Fibroblast of skin of right biceps (primary cell): ENCODE measurements at regions not wholly inside any gene's neighbourhood (a gene's known extent, or its start where the extent isn't known, plus 50 kb on each side); places are given as distances from the start of the nearest gene placed in this dataset.
A peak's percentile ranks its signal among the peaks of the same experiment; 100 is the strongest.
"Not testable (repeated sequence)": the region's sequence is repeated elsewhere in the genome, so short reads cannot be mapped to it uniquely, and the experiment has no call there.

Experiments
- DNase-seq: peaks from one replicate; pipeline ENCODE4 v3.0.0-alpha.2; 2013

DNA sequence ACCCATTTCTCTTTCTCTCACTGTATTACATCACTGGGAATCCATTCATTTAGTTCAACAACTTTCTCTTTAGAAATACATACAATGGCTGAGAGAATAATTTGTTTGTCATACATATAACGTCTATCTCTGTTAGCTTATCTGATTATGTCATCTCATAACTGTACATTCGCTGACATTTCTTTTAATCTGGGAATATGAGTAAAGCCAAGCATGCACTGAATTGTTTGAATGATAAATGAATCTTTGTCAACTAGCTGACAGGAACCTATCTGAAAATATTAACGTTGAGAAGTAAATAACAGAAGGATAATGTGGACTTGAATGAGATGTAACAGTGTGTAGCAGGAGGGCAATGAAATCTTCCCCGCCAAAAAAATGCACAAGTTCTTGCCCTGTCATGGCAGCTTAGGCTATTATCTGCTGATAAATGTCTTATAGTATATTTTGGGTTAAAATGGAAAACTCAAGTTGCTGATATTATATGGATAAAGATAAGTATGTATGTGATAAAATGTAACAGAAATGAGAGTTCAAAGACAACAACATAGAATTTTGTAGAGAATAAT lies 581.2 kb upstream of the ADGRB3 start:
- DNase-seq = no peak

- no peak for DNase-seq
Observed at GRCh38 chr6:68052234-68052633, 582.8 kb upstream of the ADGRB3 start.

DNA sequence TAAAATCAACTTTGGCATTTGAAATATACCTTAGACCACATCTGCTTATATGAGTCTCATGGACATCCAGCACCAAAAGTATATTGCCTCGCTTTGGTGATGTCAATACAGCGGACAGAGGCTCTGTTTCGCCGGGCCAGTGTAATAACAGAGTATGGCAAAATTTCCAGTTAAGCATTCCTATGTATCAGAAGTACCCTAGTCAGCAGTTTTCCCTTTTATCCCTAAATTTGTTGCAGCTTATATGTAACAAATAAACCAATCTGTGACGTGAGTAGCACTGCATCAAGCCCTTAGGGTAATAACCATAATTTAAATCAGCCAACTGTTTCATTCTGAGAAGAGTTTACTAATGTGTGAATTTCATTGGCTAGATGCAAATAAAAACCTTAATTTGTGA lies 585.5 kb upstream of the ADGRB3 start:
- DNase-seq = no peak

DNA sequence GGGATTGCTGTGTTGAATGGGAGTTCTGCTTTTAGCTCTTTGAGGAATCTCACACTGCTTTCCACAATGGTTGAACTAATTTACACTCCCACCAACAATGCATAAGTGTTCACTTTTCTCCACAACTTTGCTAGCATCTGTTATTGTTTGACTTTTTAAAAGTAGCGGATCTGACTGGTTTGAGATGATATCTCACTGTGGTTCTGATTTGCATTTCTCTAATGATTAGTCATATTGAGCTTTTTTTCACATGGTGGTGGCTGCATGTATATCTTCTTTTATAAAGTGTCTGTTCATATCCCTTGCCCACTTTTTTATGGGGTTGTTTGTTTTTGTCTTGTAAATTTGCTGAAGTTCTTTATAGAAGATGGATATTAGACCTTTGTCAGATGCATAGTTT lies 588.3 kb upstream of the ADGRB3 start:
- no peak for DNase-seq

DNA sequence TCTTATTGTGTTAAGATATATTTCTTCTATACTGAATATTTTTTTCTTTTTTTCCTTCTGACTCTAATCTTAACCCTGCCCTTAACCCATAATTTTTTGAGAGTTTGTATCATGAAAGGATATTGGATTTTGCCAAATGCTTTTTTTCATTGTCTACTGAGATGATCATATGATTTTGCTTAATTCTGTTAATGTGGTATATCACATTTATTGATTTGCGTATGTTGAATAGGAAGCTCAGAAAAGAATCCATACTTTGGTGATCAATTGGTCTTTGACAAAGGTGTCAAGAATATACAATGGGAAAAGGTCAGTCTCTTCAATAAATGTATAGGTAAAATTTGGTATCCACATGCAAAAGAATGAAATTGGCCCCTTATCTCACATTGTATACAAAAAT lies 588.8 kb upstream of the ADGRB3 start:
- no peak for DNase-seq

DNA sequence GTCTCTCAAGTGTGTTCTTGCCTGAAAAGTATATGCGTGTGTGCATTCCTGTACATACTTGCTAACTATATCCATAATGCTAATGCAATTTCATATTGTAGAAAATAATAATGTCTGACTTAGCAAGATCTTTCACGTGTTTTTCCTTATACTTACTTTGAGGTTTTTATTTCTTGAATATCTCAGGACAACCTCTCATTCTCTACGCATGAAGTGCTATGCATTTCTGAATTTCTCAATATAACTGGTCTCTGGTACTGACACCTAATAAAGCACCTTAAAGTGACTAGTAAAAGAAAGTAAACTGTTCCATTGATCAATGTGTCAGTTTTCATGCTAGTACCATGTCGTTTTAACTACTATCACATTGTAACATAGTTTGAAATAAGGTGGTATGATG lies 589.9 kb upstream of the ADGRB3 start:
- no peak for DNase-seq

DNA sequence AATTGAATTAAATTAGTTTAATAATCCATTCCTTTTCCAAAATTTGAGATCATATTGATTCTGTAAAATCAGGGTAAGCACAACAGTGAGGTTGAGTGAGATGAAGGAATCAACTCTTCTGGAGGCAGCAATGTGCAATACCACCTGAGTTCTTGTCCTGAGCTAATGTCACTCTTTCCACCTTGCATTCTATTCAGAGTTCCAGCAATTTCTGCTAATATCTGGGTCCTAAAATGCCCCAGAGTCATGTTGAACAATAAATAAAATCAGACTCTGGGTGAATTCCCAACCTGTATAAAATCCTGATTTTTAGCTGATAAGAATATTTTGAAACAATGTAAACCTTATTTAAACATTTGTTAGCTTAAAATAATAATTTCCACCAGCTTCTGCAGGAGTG lies 590.8 kb upstream of the ADGRB3 start:
- DNase-seq = no peak

GRCh38 chr6:68043122-68043398 lies 592.0 kb upstream of the ADGRB3 start:
- no peak for DNase-seq

DNA sequence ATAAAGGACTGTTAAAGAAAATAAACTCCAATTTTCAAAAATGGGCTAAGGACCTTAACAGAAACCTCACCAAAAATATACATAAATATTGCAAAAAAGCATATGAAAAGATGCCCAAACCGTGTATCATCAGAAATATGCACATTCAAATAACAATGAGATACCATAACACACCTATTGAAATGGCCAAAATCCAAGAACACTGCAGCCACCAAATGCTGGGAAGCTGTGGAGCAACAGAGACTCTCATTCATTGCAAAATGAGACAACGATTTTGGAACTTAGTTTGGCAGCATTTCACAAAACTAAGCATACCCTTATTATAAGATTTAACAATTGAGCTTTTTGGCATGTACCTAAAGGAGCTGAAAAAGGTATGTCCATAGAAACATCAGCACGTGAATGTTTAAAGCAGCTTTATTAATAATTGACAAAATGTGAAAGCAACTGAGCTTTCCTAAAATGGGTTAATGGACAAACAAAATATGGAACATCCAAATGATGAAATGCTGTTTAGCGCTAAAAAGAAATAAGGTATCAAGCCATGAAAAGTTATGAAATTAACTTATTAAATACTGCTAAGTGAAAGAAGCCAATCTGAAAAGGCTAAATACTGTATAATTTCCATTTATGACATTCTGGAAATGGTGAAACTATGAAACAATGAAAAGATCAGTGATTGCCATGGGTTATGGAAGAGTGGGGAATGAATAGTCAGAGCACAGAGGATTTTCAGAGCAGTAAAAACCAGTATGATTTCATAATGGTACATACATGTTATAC lies 592.6 kb upstream of the ADGRB3 start:
- DNase-seq = no peak

GRCh38 chr6:68040780-68041179 lies 594.3 kb upstream of the ADGRB3 start:
- no peak for DNase-seq

DNA sequence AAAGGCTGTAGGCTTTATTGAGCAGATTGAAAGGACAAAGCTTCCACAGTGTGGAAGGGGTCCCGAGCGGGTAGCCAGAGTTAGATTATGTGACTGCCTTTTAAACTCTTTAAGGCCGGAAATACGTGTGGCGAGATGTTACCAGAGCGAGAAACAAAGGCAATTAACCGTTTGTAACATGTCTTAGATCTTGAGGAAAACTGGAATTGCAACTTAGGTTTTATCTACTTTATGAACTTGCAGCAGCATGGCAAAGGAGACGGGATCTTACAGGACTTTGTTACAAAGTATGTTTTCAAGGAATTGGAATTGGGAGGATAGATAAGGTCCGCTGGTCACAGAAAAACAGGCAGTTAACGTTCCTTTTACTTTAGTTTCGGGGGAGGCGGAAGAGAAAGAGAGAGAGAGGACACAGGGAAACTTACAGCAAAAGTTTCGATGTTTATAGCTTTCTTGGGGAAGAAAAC lies 594.7 kb upstream of the ADGRB3 start:
- DNase-seq = no peak

DNA sequence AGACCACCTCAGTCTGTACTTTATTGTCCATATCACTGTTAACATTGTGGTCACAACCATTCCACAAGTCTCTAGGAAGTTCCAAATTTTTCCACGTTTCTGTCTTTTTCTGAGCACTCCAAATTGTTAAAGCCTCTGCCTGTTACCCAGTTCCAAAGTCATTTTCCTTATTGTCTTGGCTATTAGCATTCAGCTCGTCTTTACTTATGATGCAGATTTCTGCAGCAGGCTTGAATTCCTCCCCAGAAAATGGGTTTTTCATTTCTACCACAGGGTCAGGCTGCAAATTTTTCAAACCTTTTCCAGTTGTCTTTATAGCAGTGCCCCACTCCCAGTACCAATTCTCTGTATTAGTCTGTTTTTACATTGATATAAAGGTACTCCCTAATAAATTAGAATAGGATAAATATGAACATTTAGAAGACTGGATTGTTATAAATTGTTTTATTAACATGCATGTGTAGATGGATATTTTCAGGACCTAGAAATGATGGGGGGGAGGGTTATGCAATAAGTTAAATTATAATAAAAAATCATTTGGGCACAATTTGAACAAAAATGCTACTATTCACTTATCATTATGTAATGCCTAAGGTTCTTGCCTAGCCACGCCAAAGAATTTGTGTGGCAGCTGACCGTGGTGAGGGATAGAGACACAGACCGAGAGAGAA lies 595.3 kb upstream of the ADGRB3 start:
- DNase-seq = no peak

DNA sequence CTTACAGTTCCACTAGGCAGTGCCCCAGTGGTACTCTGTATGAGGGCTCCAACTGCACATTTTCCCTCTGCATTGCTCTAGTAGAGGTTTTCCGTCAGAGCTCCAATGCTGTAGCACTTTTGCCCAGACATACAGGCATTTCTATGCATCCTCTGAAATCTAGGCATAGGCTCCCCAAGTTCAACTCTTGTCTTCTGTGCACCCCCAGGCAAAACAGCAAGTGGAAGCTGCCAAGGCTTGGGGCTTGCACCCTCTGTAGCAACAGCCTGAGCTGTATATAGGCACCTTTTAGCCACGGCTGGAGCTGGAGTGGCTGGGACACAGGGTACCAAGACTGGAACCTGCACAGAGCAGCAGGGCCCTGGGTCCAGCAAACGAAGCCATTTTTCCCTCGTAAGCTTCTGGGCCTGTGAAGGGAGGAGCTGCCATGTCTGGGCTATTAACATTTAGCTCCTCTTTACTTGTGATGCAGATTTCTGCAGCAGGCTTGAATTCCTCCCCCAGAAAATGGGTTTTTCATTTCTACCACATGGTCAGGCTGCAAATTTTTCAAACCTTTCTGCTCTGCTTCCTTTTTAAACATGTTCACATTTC lies 596.2 kb upstream of the ADGRB3 start:
- no peak for DNase-seq

DNA sequence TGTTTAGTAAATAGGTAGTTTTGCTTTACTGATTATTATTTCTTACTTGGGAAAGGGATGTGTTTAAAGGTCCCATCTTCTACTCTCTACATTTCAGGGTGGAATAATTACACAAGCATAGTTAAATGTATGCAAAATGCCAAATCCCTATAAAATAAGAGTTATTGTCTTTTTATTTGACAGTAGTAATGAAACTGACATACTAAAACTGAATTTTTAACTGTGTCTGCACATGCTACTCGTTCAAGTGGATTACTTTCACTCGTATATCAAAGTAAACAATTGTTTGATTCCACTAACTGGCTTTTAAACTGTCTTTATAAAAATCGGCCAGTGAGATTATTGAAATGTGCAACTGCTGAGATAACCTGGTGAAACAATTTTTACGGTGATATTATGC lies 602.9 kb upstream of the ADGRB3 start:
- DNase-seq = no peak

DNA sequence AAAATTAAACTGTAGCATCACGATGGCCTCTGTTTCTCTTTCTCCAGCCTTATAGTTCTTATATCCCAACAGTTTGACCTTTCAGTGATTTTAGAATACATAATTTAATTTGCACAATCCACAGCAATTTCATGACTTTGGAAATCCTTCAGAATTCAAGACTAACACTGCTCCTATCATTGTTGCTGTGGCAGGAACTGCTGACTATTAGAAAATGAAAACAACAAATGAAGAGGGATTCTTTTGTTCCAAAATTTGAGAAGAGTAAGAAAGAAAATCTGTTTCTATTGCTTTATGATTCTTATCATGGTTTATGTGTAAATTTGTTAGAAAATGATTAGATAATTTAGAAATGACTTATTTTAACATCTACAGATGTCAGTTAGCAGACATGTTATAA lies 604.0 kb upstream of the ADGRB3 start:
- DNase-seq = no peak

DNA sequence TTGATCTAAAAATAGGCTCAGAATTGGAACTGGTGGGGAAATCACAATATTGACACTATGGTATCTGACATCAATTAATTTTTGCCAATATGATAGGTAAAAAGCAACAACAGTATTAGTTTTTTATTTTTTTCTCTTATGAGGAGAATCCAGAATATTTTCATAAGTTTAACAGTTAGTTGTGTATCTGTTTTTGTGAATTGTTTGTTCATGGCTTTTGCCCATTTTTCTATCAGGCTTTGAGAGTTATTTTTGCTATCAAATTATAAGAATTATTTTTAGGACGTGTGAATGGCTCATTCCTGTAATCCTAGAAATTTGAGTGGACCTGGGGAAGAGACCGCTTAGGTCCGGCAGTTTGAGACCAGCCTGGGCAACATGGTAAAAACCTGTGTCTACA lies 608.6 kb upstream of the ADGRB3 start:
- no peak for DNase-seq

- no peak for DNase-seq
Observed at GRCh38 chr6:68025764-68026163, 609.3 kb upstream of the ADGRB3 start.

DNA sequence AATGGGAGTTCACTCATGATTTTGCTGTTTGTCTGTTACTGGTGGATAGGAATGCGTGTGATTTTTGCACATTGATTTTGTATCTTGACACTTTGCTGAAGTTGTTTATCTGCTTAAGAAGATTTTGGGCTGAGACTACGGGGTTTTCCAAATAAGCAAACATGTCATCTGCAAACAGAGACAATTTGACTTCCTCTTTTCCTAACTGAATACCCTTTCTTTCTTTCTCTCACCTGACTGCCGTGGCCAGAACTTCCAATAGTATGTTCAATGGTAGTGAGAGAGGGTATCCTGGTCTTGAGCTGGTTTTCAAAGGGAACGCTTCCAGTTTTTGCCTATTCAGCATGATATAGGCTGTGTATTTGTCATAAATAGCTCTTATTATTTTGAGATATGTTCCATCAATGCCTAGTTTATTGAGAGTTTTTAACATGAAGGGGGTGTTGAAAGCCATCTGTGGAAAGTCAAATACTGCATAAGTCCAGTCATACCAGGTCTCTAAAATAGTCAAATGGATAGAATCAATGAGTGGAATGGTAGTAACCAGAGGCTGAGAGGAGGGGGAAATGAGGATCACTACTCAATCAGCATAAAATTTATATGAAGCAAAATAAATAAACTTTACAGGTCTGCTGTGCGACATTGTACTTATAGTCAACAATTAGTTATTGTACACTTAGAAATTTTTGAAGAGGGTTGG lies 610.4 kb upstream of the ADGRB3 start:
- no peak for DNase-seq

DNA sequence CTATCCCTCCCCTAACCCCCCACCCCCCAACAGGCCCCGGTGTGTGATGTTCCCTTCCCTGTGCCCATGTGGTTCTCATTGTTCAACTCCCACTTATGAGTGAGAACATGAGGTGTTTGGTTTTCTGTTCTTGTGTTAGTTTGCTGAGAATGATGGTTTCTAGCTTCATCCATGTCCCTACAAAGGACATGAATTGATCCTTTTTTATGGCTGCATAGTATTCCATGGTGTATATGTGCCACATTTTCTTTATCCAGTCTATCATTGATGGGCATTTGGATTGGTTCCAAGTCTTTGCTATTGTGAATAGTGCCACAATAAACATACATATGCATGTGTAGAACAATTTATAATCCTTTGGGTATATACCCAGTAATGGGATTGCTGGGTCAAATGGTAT lies 612.1 kb upstream of the ADGRB3 start:
- DNase-seq = not testable (repeated sequence)

DNA sequence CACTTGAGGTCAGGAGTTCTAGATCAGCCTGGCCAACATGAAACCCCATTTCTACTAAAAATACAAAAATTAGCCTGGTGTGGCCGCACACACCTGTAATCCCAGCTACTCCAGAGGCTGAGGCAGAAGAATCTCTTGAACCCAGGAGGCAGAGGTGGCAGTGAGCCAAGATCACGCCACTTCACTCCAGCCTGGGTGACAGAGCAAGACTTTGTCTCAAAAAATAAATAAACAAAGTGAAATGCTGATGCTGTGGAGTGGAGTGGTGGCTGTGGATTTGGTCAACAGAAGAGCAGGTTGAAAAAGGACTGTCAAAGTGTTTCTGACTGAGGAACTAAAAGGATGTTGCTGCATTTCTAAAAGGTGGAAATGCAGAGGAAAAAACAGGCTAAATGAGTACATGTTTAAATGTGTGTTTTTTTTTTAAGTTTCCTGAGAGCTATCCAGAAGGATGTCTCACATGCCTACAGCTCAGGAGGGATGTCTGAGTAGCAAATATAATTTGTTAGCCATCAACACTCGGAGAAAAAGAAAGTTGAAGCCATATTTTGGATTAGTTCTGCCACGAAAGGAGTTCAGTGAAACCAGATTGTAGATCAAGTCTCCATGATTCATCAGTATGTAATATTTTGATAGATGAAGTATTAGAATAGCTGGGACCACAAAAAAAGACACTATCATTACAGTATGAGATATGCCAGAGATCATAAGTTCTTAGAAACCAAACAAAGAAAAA lies 621.1 kb upstream of the ADGRB3 start:
- peak; percentile 58 for DNase-seq

DNA sequence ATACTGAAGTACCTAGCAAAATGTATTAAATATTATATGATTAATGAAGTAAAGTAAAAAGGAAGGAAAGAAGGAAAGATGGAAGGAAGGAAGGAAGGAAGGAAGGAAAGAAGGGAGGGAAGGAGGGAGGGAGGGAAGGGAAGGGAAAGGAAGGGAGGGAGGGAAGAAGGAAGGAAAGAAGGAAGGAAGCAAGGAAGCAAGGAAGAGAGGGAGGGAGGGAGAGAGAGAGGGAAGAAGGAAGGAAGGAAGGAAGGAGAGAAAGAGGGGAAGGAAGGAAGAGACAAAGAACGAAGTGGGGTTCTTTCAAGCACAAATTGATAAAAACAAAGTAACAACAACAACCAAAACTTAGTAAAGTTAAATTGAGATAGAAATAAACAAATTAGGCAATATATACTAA lies 622.3 kb upstream of the ADGRB3 start:
- DNase-seq = no peak

- DNase-seq = no peak
Observed at GRCh38 chr6:68010936-68011335, 624.1 kb upstream of the ADGRB3 start.

DNA sequence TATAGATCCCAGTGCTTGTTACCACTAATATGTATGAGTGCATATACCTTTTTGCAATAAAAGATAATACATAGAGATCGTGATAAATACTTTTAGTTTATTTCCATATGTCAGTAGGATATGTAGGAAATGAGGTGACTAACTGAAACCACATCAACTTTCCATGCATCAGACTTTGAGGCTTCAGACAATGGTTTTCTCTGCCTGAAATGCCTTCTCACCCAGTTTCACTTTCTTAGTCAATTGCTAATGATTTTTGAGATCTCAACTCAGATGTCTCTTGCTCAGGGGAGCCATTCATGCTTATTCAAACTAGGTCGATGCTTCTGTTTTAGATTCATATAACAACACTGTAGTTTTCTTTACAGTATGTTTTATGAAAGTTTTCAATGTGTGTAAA lies 626.6 kb upstream of the ADGRB3 start:
- peak; percentile 39 for DNase-seq
